ENCODE measurements at regions not wholly inside any gene's neighbourhood (a gene's known extent, or its start where the extent isn't known, plus 50 kb on each side); places are given as distances from the start of the nearest gene placed in this dataset.

DNA sequence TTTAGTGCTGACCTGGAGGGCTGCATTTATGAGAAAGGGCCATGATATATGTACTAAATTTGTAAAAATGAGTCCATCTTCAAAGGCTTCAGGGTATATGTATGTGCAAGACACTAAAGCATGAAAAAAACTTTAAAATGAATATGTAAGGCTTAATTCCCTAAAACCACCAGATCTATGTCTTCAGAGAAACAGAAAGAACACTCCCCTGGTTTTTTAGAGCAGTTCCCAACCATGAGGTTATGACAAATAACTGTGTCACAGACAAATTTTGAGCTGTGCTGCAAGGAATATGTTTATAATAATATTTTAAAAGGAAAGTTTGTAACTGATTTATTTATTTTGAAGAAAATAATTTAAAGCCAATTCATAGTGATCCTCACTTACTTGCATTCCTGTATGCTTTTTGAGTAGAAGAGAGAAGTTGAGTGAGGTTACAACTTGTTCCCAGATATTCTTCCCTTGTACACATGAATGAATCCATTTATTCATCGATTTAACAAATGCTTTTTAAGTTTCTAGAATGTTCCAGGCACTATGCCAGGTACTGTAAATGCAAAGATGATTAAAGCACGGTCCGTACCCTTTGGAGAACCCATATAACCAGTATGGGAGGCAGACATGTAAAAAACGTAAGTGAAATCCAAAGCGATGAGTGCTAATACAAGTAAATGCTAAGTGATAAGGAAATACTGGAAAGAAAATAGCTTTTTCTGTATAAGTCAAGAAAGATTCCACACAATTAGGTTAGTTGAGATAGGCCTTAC lies 295.2 kb upstream of the DIAPH2 start:
- H3K27ac ChIP-seq (ENCODE audit: low read length): no peak overlapping the region
- no peaks in the 10 kb centered on the region for H3K9me2 ChIP-seq (replicated peaks; ENCODE audit: low read length)
- no TSS peak for BruUV-seq (replicated peaks)
- no peak overlapping the region for H2AFZ ChIP-seq (ENCODE audit: low read length)
- ChIA-PET POLR2A (ENCODE audit: unreplicated experiment) (no interaction called here), CTCF (no interaction called here)
- intact Hi-C loops (cut with micrococcal nuclease): no loop called here
- no peaks in the 10 kb centered on the region for H3K4me1 ChIP-seq (ENCODE audit: insufficient read depth, low read length)
- H3K9me3 ChIP-seq (ENCODE audit: low read length): no peaks in the 10 kb centered on the region
- no peaks in the 10 kb centered on the region for H3K36me3 ChIP-seq (ENCODE audit: low read depth, low read length)
- no peaks in the 10 kb centered on the region for H3K79me2 ChIP-seq (ENCODE audit: low read length)
- no peaks in the 10 kb centered on the region for H4K20me1 ChIP-seq (ENCODE audit: low read length)
- no peak for DNase-seq
- no peak overlapping the region for H3K4me3 ChIP-seq (ENCODE audit: low read length)
- ATAC-seq: no peak
- H3K27me3 ChIP-seq (ENCODE audit: low read length): no peaks in the 10 kb centered on the region
- H3K9ac ChIP-seq (ENCODE audit: low read length): no peak overlapping the region
- TF ChIP-seq EZH2 (IDR thresholded peaks at IDR 0.05; ENCODE audit: low read length, unreplicated experiment): no peak
- TF ChIP-seq EZH2phosphoT487 (IDR thresholded peaks at IDR 0.05; ENCODE audit: borderline replicate concordance, low read length): no peak
- TF ChIP-seq, protein P1, sequence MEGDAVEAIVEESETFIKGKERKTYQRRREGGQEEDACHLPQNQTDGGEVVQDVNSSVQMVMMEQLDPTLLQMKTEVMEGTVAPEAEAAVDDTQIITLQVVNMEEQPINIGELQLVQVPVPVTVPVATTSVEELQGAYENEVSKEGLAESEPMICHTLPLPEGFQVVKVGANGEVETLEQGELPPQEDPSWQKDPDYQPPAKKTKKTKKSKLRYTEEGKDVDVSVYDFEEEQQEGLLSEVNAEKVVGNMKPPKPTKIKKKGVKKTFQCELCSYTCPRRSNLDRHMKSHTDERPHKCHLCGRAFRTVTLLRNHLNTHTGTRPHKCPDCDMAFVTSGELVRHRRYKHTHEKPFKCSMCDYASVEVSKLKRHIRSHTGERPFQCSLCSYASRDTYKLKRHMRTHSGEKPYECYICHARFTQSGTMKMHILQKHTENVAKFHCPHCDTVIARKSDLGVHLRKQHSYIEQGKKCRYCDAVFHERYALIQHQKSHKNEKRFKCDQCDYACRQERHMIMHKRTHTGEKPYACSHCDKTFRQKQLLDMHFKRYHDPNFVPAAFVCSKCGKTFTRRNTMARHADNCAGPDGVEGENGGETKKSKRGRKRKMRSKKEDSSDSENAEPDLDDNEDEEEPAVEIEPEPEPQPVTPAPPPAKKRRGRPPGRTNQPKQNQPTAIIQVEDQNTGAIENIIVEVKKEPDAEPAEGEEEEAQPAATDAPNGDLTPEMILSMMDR (conservative IDR thresholded peaks at IDR 0.05; ENCODE audit: low read depth, low read length): no peak
- no peaks in the 10 kb centered on the region for H3F3A ChIP-seq (ENCODE audit: low read length, unreplicated experiment)
- H3K4me2 ChIP-seq (ENCODE audit: low read length): no peak overlapping the region

DNA sequence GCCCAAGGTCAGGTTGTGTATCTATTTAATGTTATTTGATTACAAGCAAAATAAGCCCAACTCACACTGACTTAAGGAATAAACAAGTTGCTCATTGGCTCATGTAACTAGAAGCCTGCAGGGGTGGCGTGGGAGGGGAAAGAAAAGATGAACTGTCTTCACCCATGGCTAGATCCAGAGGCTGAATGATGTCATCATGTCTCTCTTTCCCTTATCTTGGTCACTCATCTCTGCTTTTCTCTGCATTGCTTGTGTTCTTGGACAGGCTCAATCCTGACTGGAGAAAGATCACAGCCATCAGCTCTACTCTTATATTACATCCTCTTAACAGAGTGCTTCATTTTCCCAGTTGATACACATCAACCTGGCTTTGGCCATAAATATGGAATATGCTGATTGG lies 290.0 kb upstream of the DIAPH2 start:
- peak; percentile 12 for DNase-seq
- BruUV-seq (replicated peaks): no TSS peak
- no peak overlapping the region for H3K4me3 ChIP-seq (ENCODE audit: low read length)
- TF ChIP-seq EZH2 (IDR thresholded peaks at IDR 0.05; ENCODE audit: low read length, unreplicated experiment) (no peak), EZH2phosphoT487 (IDR thresholded peaks at IDR 0.05; ENCODE audit: borderline replicate concordance, low read length) (no peak)
- TF ChIP-seq, protein P1 (conservative IDR thresholded peaks at IDR 0.05; ENCODE audit: low read depth, low read length): no peak
- H3K27ac ChIP-seq (ENCODE audit: low read length): no peak overlapping the region
- ATAC-seq: no peak
- no peaks in the 10 kb centered on the region for H3K27me3 ChIP-seq (ENCODE audit: low read length)
- H3K4me2 ChIP-seq (ENCODE audit: low read length): no peak overlapping the region
- H4K20me1 ChIP-seq (ENCODE audit: low read length): no peaks in the 10 kb centered on the region
- intact Hi-C loops (cut with micrococcal nuclease): no loop called here
- POLR2A ChIA-PET (ENCODE audit: unreplicated experiment): interaction anchor here (0.6 kb wide), 1 partner anchor 169 kb away, joined by 4 read pairs; no protein-coding TSS in a partner anchor
- no peaks in the 10 kb centered on the region for H3K4me1 ChIP-seq (ENCODE audit: insufficient read depth, low read length)
- H2AFZ ChIP-seq (ENCODE audit: low read length): no peak overlapping the region
- H3K9me2 ChIP-seq (replicated peaks; ENCODE audit: low read length): no peaks in the 10 kb centered on the region
- no peaks in the 10 kb centered on the region for H3F3A ChIP-seq (ENCODE audit: low read length, unreplicated experiment)
- no peaks in the 10 kb centered on the region for H3K36me3 ChIP-seq (ENCODE audit: low read depth, low read length)
- no peak overlapping the region for H3K9ac ChIP-seq (ENCODE audit: low read length)
- CTCF ChIA-PET: no interaction called here
- no peaks in the 10 kb centered on the region for H3K9me3 ChIP-seq (ENCODE audit: low read length)
- H3K79me2 ChIP-seq (ENCODE audit: low read length): no peaks in the 10 kb centered on the region

DNA sequence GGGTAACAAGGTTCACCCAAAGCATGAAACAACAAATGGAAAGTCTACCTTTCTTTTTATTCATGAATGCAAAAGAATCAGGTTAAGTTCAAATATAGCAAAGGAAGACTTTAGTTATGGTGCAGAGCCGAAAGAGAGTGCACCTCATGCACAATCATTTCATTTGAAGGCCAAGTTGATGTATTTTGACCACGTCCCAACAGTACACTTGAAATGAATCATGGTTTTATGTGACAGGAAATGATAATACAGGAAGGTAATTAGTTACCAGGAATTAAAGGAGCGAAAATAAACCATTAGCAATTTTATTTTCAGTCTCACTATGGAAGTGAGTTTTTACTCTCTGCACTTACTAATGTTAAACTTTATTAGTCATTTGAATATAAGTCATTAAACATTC lies 281.2 kb upstream of the DIAPH2 start:
- Histone ChIP-seq H3F3A (ENCODE audit: low read length, unreplicated experiment) (peaks cover 3% of the 10 kb centered on the region), H3K9me3 (ENCODE audit: low read length) (no peaks in the 10 kb centered on the region), H3K27ac (ENCODE audit: low read length) (no peak overlapping the region), H3K9ac (ENCODE audit: low read length) (no peak overlapping the region), H2AFZ (ENCODE audit: low read length) (peak overlapping the region; percentile 12; the same call in 1 of the 2 replicates), H3K27me3 (ENCODE audit: low read length) (no peaks in the 10 kb centered on the region), H3K4me1 (ENCODE audit: insufficient read depth, low read length) (peaks cover 36% of the 10 kb centered on the region), H3K4me3 (ENCODE audit: low read length) (no peak overlapping the region), H3K4me2 (ENCODE audit: low read length) (no peak overlapping the region), H3K9me2 (replicated peaks; ENCODE audit: low read length) (no peaks in the 10 kb centered on the region), H3K79me2 (ENCODE audit: low read length) (no peaks in the 10 kb centered on the region), H3K36me3 (ENCODE audit: low read depth, low read length) (no peaks in the 10 kb centered on the region), H4K20me1 (ENCODE audit: low read length) (no peaks in the 10 kb centered on the region)
- TF ChIP-seq EZH2 (IDR thresholded peaks at IDR 0.05; ENCODE audit: low read length, unreplicated experiment): no peak
- TF ChIP-seq, protein P1 (conservative IDR thresholded peaks at IDR 0.05; ENCODE audit: low read depth, low read length): no peak
- TF ChIP-seq EZH2phosphoT487 (IDR thresholded peaks at IDR 0.05; ENCODE audit: borderline replicate concordance, low read length): no peak
- ATAC-seq (peak; percentile 20), DNase-seq (peak; percentile 18)
- intact Hi-C loops (cut with micrococcal nuclease): loop anchor here (10.0 kb wide), 3 partner anchors 141 to 311 kb away; partner anchors contain the start of gene DIAPH2
- BruUV-seq (replicated peaks): no TSS peak
- POLR2A ChIA-PET (ENCODE audit: unreplicated experiment): no interaction called here
- CTCF ChIA-PET: no interaction called here
